Psoas muscle (tissue), 7 donors: ENCODE measurements at regions not wholly inside any gene's neighbourhood (a gene's known extent, or its start where the extent isn't known, plus 50 kb on each side); places are given as distances from the start of the nearest gene placed in this dataset.

Experiments used
- ATAC-seq, 4 donors: fragments of 200-7000 bp; cut with Tn5 transposase; one replicate each; pipeline ENCODE4 v1.9.1; 2020; ENCODE audit warnings: moderate library complexity in 3 of 4, mild to moderate bottlenecking in 2 of 4
- DNase-seq, 2 donors: peaks; one replicate each; pipeline ENCODE4 v3.0.0-alpha.2; 2020
- H3K27ac ChIP-seq: fragments of 200-600 bp; one replicate; pipeline ENCODE4 v1.8.0; 2022
- H3K27me3 ChIP-seq, 3 donors: fragments of 200-600 bp in 1 of 3; one replicate each; pipeline versions ENCODE4 v1.6.1 to v1.8.0; 2013 to 2022; ENCODE audit warnings: low read length in 2 of 3, mild to moderate bottlenecking in 2 of 3, moderate library complexity in 1 of 3; ENCODE audit not compliant: insufficient read depth in 3 of 3
- H3K36me3 ChIP-seq, 2 donors: fragments of 200-600 bp in 1 of 2; one replicate each; pipeline versions ENCODE4 v1.6.1 to v1.8.0; 2013 to 2022; ENCODE audit warnings: low read depth in 1 of 2, mild to moderate bottlenecking in 1 of 2, moderate library complexity in 1 of 2; ENCODE audit not compliant: insufficient read depth in 1 of 2
- H3K4me1 ChIP-seq: fragments of 200-600 bp; one replicate; pipeline ENCODE4 v1.8.0; 2022
- H3K4me3 ChIP-seq: fragments of 200-600 bp; one replicate; pipeline ENCODE4 v1.8.0; 2022; ENCODE audit warnings: mild to moderate bottlenecking
- H3K9me3 ChIP-seq: fragments of 200-600 bp; one replicate; pipeline ENCODE4 v1.8.0; 2022
- CTCF ChIP-seq: fragments of 200-600 bp; IDR thresholded peaks from one replicate; pipeline ENCODE4 v1.8.0; 2022; ENCODE audit warnings: antibody characterized with exemption
- whole genome bisulfite sequencing, 3 donors: extraction: QIAGEN DNeasy Blood & Tissue Kit; methylation state at CpG; one replicate each; pipeline versions ENCODE4 v1.1.6 to v1.1.7; 2013; 5-methylcytosine and 5-hydroxymethylcytosine counted together
- intact Hi-C, 2 donors: fragments of 100-400 bp; cut with DNase I; formaldehyde crosslinking; loops; one replicate each; pipeline versions ENCODE4 v1.11.0 to v1.14.2; 2022
- donor health status: healthy with polysubstance abuse.
- donor health status: DM: no; HTN: no; CAD: no; lungs with moderate emphysema.
- donor health status: Bipolar disorder and iron deficiency.
- donor health status: healthy.
- donor health status: DM: yes; HTN: yes; CAD: no.
- donor health status: DM: no; HTN: no; CAD: no.
- donor health status: DM: yes; HTN: yes; CAD: no.

- Histone ChIP-seq H3K9me3 (no peaks in the 10 kb centered on the region), H3K36me3 (no peaks in the 10 kb centered on the region), H3K27ac (no peak overlapping the region), H3K27me3 (no peaks in the 10 kb centered on the region), H3K4me1 (no peaks in the 10 kb centered on the region), H3K4me3 (no peak overlapping the region)
- ATAC-seq (no peak), DNase-seq (no peak)
- intact Hi-C loops: no loop called here
- TF ChIP-seq CTCF: no peak
Measured at GRCh38 chr2:220394433-220394832, 767.0 kb downstream of the SLC4A3 start.

GRCh38 chr2:220396287-220396686 lies 768.9 kb downstream of the SLC4A3 start:
- no peaks in the 10 kb centered on the region for H3K9me3 ChIP-seq
- intact Hi-C loops: no loop called here
- H3K4me3 ChIP-seq: no peak overlapping the region
- no peaks in the 10 kb centered on the region for H3K36me3 ChIP-seq
- DNase-seq (no peak), ATAC-seq (no peak)
- H3K27me3 ChIP-seq: no peaks in the 10 kb centered on the region
- no peaks in the 10 kb centered on the region for H3K4me1 ChIP-seq
- 63 to 73% (median 66%) methylated on average over 4 of the region's 4 CpGs for WGBS, 3 donors
- TF ChIP-seq CTCF: no peak
- no peak overlapping the region for H3K27ac ChIP-seq

GRCh38 chr2:220410296-220410695 lies 782.9 kb downstream of the SLC4A3 start:
- H3K4me3 ChIP-seq: no peak overlapping the region
- peaks cover 11% of the 10 kb centered on the region for H3K9me3 ChIP-seq
- no peaks in the 10 kb centered on the region for H3K4me1 ChIP-seq
- ATAC-seq: no peak
- H3K27me3 ChIP-seq: no peaks in the 10 kb centered on the region
- H3K36me3 ChIP-seq: no peaks in the 10 kb centered on the region
- intact Hi-C loops: no loop called here
- no peak for DNase-seq
- 93 to 97% (median 93%) methylated on average over 1 of the region's 1 CpG for WGBS, 3 donors
- TF ChIP-seq CTCF: no peak
- H3K27ac ChIP-seq: no peak overlapping the region

- intact Hi-C loops: no loop called here
- Histone ChIP-seq H3K27ac (no peak overlapping the region), H3K36me3 (no peaks in the 10 kb centered on the region), H3K4me3 (no peak overlapping the region), H3K9me3 (no peaks in the 10 kb centered on the region), H3K4me1 (no peaks in the 10 kb centered on the region), H3K27me3 (peaks cover 0 to 2% (median 0%) of the 10 kb centered on the region in 3 donors)
- no peak for TF ChIP-seq CTCF
- 73 to 74% (median 73%) methylated on average over 7 of the region's 7 CpGs for WGBS, 3 donors
- DNase-seq: no peak
- no peak for ATAC-seq
Measured at GRCh38 chr2:220417503-220417902, 790.1 kb downstream of the SLC4A3 start.

GRCh38 chr2:220419647-220420046 lies 792.2 kb downstream of the SLC4A3 start:
- intact Hi-C loops: no loop called here
- ATAC-seq (no peak), DNase-seq (no peak)
- TF ChIP-seq CTCF: no peak
- H3K27me3 ChIP-seq: peaks cover 0 to 2% (median 0%) of the 10 kb centered on the region in 3 donors
- H3K27ac ChIP-seq: no peak overlapping the region
- 63 to 67% (median 66%) methylated on average over 4 of the region's 4 CpGs for WGBS, 3 donors
- H3K36me3 ChIP-seq: no peaks in the 10 kb centered on the region
- no peaks in the 10 kb centered on the region for H3K4me1 ChIP-seq
- no peaks in the 10 kb centered on the region for H3K9me3 ChIP-seq
- H3K4me3 ChIP-seq: no peak overlapping the region
